ENCODE measurements at regions not wholly inside any gene's neighbourhood (a gene's known extent, or its start where the extent isn't known, plus 50 kb on each side); places are given as distances from the start of the nearest gene placed in this dataset.
"Not testable (repeated sequence)": the region's sequence is repeated elsewhere in the genome, so short reads cannot be mapped to it uniquely, and the experiment has no call there.

- Histone ChIP-seq H2AFZ (ENCODE audit: low read length) (no peak overlapping the region), H3K27ac (ENCODE audit: insufficient read length, low read depth, low read length) (no peak overlapping the region), H2BK15ac (ENCODE audit: low read depth, low read length) (no peak overlapping the region), H3K4me1 (ENCODE audit: insufficient read depth, low read length) (0 out of 2 replicates have a peak, but pooled peaks cover 2% of the 10 kb centered on the region), H3K9ac (ENCODE audit: extremely low read depth, insufficient read length, low read length) (no peak overlapping the region), H2BK5ac (ENCODE audit: insufficient read length, low read length) (no peak overlapping the region), H3T11ph (ENCODE audit: low read length) (no peak overlapping the region), H2AK5ac (ENCODE audit: insufficient read length, low read length) (no peak overlapping the region), H2BK120ac (ENCODE audit: low read depth, low read length, poor library complexity, severe bottlenecking) (no peak overlapping the region), H4K5ac (ENCODE audit: insufficient read length, low read depth, low read length) (no peak overlapping the region), H3K23ac (ENCODE audit: insufficient read length, low read depth, low read length) (no peak overlapping the region), H4K91ac (ENCODE audit: insufficient read length, low read depth, low read length) (no peak overlapping the region), H3K56ac (ENCODE audit: insufficient read length, low read depth, low read length) (no peak overlapping the region), H2BK12ac (ENCODE audit: insufficient read length, low read depth, low read length) (no peak overlapping the region), H4K8ac (replicated peaks; ENCODE audit: insufficient read length, low read depth, low read length) (no peak overlapping the region), H3K27me3 (ENCODE audit: insufficient read depth, low read length) (no peaks in the 10 kb centered on the region), H3K9me3 (ENCODE audit: control insufficient read depth, low read depth, low read length) (no peaks in the 10 kb centered on the region), H4K20me1 (ENCODE audit: control insufficient read depth, insufficient read depth, insufficient read length) (no peaks in the 10 kb centered on the region), H3K4me2 (ENCODE audit: insufficient read depth, insufficient read length, low read length) (no peak overlapping the region), H3K23me2 (ENCODE audit: insufficient read length, low read depth, low read length, poor library complexity, severe bottlenecking) (no peaks in the 10 kb centered on the region), H2BK20ac (ENCODE audit: low read depth, low read length, poor library complexity, severe bottlenecking) (no peak overlapping the region), H3K79me1 (ENCODE audit: insufficient read depth, low read depth, low read length, poor library complexity, severe bottlenecking) (no peaks in the 10 kb centered on the region), H3K4ac (ENCODE audit: low read depth, low read length) (no peak overlapping the region), H3K79me2 (ENCODE audit: insufficient read depth, low read length) (no peaks in the 10 kb centered on the region), H3K14ac (ENCODE audit: insufficient read depth, low read length) (no peak overlapping the region), H3K18ac (ENCODE audit: insufficient read length, low read depth, low read length) (no peak overlapping the region)
- no peak for DNase-seq
- H3K27ac Mint-ChIP-seq: no peak overlapping the region
- TF ChIP-seq, protein P1, sequence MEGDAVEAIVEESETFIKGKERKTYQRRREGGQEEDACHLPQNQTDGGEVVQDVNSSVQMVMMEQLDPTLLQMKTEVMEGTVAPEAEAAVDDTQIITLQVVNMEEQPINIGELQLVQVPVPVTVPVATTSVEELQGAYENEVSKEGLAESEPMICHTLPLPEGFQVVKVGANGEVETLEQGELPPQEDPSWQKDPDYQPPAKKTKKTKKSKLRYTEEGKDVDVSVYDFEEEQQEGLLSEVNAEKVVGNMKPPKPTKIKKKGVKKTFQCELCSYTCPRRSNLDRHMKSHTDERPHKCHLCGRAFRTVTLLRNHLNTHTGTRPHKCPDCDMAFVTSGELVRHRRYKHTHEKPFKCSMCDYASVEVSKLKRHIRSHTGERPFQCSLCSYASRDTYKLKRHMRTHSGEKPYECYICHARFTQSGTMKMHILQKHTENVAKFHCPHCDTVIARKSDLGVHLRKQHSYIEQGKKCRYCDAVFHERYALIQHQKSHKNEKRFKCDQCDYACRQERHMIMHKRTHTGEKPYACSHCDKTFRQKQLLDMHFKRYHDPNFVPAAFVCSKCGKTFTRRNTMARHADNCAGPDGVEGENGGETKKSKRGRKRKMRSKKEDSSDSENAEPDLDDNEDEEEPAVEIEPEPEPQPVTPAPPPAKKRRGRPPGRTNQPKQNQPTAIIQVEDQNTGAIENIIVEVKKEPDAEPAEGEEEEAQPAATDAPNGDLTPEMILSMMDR (conservative IDR thresholded peaks at IDR 0.05): no peak
- H3K36me3 Mint-ChIP-seq (ENCODE audit: insufficient read depth in 1 of 3, low read depth in 3 of 3): 0 out of 7 replicates have a peak, but pooled peaks cover 0 to 4% (median 0%) of the 10 kb centered on the region in 3 experiments
- H3K4me3 Mint-ChIP-seq: no peak overlapping the region
- peaks cover 0 to 4% of the 10 kb centered on the region in 2 experiments; a peak in 2 of 5 replicates for H3K9me3 Mint-ChIP-seq
- peaks cover 10 to 15% of the 10 kb centered on the region in 2 experiments for H3K4me1 Mint-ChIP-seq
- WGBS (ENCODE audit: extremely low coverage, insufficient read length, low lambda C conversion rate): no CpG with 5 or more reads among the region's 4 CpGs
- H3K27me3 Mint-ChIP-seq (ENCODE audit: low read depth): no peaks in the 10 kb centered on the region; the same call in 1 of the 2 replicates
These were observed 295.5 kb upstream of the BOD1L1 start for GRCh38 chr4:13922873-13923645.

DNA sequence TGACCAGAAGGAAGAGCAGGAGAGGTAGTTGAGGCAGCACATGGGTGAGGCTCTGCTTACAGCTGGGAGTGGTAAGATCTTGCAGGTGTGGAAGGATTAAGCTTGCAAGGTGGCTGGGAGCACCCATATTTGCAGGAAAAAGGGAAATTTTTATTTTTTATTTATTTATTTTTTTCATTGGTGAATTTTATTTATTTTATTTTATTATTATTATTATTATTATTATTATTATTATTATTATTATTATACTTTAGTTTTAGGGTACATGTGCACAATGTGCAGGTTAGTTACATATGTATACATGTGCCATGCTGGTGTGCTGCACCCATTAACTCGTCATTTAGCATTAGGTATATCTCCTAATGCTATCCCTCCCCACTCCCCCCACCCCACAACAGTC is 297.4 kb upstream of the BOD1L1 start:
- not testable (repeated sequence) for H3K79me2 ChIP-seq (ENCODE audit: insufficient read depth, low read length); H3K27me3 ChIP-seq (ENCODE audit: insufficient read depth, low read length); H2BK5ac ChIP-seq (ENCODE audit: insufficient read length, low read length); H2AK5ac ChIP-seq (ENCODE audit: insufficient read length, low read length); H4K20me1 ChIP-seq (ENCODE audit: control insufficient read depth, insufficient read depth, insufficient read length); H3K14ac ChIP-seq (ENCODE audit: insufficient read depth, low read length); H3K27ac Mint-ChIP-seq; H3K4me3 Mint-ChIP-seq; H2AFZ ChIP-seq (ENCODE audit: low read length); H2BK120ac ChIP-seq (ENCODE audit: low read depth, low read length, poor library complexity, severe bottlenecking); H3K23ac ChIP-seq (ENCODE audit: insufficient read length, low read depth, low read length); H3K4me1 ChIP-seq (ENCODE audit: insufficient read depth, low read length); H3K18ac ChIP-seq (ENCODE audit: insufficient read length, low read depth, low read length); H3K9ac ChIP-seq (ENCODE audit: extremely low read depth, insufficient read length, low read length); H4K91ac ChIP-seq (ENCODE audit: insufficient read length, low read depth, low read length); H3K9me3 Mint-ChIP-seq; H3K9me3 ChIP-seq (ENCODE audit: control insufficient read depth, low read depth, low read length); H2BK15ac ChIP-seq (ENCODE audit: low read depth, low read length); H3T11ph ChIP-seq (ENCODE audit: low read length); H3K27me3 Mint-ChIP-seq (ENCODE audit: low read depth); DNase-seq; H3K56ac ChIP-seq (ENCODE audit: insufficient read length, low read depth, low read length); H3K27ac ChIP-seq (ENCODE audit: insufficient read length, low read depth, low read length); H2BK20ac ChIP-seq (ENCODE audit: low read depth, low read length, poor library complexity, severe bottlenecking); H3K36me3 Mint-ChIP-seq (ENCODE audit: insufficient read depth in 1 of 3, low read depth in 3 of 3); H3K23me2 ChIP-seq (ENCODE audit: insufficient read length, low read depth, low read length, poor library complexity, severe bottlenecking); H4K5ac ChIP-seq (ENCODE audit: insufficient read length, low read depth, low read length); H3K79me1 ChIP-seq (ENCODE audit: insufficient read depth, low read depth, low read length, poor library complexity, severe bottlenecking); H3K4me2 ChIP-seq (ENCODE audit: insufficient read depth, insufficient read length, low read length); H4K8ac ChIP-seq (replicated peaks; ENCODE audit: insufficient read length, low read depth, low read length); H2BK12ac ChIP-seq (ENCODE audit: insufficient read length, low read depth, low read length); H3K4ac ChIP-seq (ENCODE audit: low read depth, low read length)
- no CpG with 5 or more reads among the region's 1 CpG for WGBS (ENCODE audit: extremely low coverage, insufficient read length, low lambda C conversion rate)
- peaks cover 10 to 15% of the 10 kb centered on the region in 2 experiments for H3K4me1 Mint-ChIP-seq

Data from H9 (cell line).